ENCODE measurements at regions not wholly inside any gene's neighbourhood (a gene's known extent, or its start where the extent isn't known, plus 50 kb on each side); places are given as distances from the start of the nearest gene placed in this dataset.

DNA sequence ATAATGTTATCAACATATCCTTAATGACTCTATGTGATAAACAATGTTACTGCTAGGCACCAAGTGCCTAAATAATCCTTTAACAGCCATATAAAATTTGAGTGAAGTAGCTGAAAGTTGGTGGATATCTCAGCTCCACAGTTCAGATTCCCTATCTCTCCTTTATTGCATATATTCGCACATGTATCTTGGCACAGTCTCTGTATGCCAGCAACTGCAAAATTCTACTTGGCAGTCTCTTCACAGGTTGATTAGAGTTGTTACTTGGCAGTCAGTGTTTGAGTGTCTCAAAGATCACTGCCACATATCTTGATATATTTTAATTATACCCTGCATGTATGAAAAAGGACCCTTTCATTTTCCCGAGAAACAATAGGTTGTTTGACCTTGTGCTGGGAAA lies 879.3 kb downstream of the OLFM4 start:
- no TSS peak for BruUV-seq (replicated peaks)
- intact Hi-C loops (cut with micrococcal nuclease; ENCODE audit: unreplicated experiment): no loop called here
- DNase-seq (ENCODE audit: low read depth, low spot score) (no peak), ATAC-seq (no peak)
- H3K4me1 ChIP-seq (ENCODE audit: control insufficient read depth, insufficient read depth, low read length): no peaks in the 10 kb centered on the region
- CTCF ChIA-PET: no interaction called here
- no peaks in the 10 kb centered on the region for H3K27me3 ChIP-seq (ENCODE audit: control insufficient read depth, insufficient read depth, low read length)
- TF ChIP-seq, protein P1, sequence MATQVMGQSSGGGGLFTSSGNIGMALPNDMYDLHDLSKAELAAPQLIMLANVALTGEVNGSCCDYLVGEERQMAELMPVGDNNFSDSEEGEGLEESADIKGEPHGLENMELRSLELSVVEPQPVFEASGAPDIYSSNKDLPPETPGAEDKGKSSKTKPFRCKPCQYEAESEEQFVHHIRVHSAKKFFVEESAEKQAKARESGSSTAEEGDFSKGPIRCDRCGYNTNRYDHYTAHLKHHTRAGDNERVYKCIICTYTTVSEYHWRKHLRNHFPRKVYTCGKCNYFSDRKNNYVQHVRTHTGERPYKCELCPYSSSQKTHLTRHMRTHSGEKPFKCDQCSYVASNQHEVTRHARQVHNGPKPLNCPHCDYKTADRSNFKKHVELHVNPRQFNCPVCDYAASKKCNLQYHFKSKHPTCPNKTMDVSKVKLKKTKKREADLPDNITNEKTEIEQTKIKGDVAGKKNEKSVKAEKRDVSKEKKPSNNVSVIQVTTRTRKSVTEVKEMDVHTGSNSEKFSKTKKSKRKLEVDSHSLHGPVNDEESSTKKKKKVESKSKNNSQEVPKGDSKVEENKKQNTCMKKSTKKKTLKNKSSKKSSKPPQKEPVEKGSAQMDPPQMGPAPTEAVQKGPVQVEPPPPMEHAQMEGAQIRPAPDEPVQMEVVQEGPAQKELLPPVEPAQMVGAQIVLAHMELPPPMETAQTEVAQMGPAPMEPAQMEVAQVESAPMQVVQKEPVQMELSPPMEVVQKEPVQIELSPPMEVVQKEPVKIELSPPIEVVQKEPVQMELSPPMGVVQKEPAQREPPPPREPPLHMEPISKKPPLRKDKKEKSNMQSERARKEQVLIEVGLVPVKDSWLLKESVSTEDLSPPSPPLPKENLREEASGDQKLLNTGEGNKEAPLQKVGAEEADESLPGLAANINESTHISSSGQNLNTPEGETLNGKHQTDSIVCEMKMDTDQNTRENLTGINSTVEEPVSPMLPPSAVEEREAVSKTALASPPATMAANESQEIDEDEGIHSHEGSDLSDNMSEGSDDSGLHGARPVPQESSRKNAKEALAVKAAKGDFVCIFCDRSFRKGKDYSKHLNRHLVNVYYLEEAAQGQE (IDR thresholded peaks at IDR 0.05; ENCODE audit: insufficient read depth in 1 of 2, low read depth in 2 of 2, low read length in 1 of 2): no peak
- TF ChIP-seq POLR2AphosphoS5 (IDR thresholded peaks at IDR 0.05; ENCODE audit: low read depth, low read length): no peak
- TF ChIP-seq, protein P2, sequence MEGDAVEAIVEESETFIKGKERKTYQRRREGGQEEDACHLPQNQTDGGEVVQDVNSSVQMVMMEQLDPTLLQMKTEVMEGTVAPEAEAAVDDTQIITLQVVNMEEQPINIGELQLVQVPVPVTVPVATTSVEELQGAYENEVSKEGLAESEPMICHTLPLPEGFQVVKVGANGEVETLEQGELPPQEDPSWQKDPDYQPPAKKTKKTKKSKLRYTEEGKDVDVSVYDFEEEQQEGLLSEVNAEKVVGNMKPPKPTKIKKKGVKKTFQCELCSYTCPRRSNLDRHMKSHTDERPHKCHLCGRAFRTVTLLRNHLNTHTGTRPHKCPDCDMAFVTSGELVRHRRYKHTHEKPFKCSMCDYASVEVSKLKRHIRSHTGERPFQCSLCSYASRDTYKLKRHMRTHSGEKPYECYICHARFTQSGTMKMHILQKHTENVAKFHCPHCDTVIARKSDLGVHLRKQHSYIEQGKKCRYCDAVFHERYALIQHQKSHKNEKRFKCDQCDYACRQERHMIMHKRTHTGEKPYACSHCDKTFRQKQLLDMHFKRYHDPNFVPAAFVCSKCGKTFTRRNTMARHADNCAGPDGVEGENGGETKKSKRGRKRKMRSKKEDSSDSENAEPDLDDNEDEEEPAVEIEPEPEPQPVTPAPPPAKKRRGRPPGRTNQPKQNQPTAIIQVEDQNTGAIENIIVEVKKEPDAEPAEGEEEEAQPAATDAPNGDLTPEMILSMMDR (IDR thresholded peaks at IDR 0.05): no peak
- no peak for TF ChIP-seq SIN3A (IDR thresholded peaks at IDR 0.05; ENCODE audit: borderline replicate concordance, insufficient read depth, low read depth, low read length)
- H3K4me3 ChIP-seq (ENCODE audit: low read depth in 2 of 2, low read length in 2 of 2): no peak overlapping the region
- POLR2A ChIA-PET: no interaction called here
- no peaks in the 10 kb centered on the region for H3K36me3 ChIP-seq (ENCODE audit: control insufficient read depth, insufficient read depth, low read length)
- H3K27ac ChIP-seq (ENCODE audit: low read length): no peak overlapping the region
- H3K9me3 ChIP-seq (ENCODE audit: control insufficient read depth, insufficient read depth, low read depth, low read length): no peaks in the 10 kb centered on the region
- in situ Hi-C loops (cut with HindIII; ENCODE audit: low pct_unique_long_range_greater_than_20kb, low sequenced_read_pairs): no loop called here

DNA sequence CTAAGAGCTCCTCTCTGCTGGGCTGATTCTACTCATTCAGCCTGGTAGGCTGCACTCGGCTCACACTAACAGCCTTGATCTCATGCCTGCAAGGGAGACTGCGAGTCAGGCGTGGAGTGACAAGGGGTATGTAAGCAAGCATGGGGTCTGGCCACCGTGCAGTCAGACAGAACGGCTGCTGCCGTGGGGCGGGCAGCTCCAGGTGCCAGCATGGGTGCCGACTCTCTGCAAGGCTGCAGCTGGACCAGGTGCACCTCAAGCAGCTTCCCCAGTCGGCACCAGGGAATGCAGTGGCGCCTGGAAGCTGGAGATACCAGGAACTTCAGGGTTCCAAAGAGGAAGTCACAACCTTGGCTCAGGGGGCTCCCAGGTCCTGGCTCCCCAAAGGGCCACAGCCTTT lies 892.3 kb downstream of the OLFM4 start:
- Histone ChIP-seq H3K27ac (ENCODE audit: low read length) (no peak overlapping the region), H3K36me3 (ENCODE audit: control insufficient read depth, insufficient read depth, low read length) (no peaks in the 10 kb centered on the region), H3K4me3 (ENCODE audit: low read depth in 2 of 2, low read length in 2 of 2) (no peak overlapping the region), H3K27me3 (ENCODE audit: control insufficient read depth, insufficient read depth, low read length) (no peaks in the 10 kb centered on the region), H3K4me1 (ENCODE audit: control insufficient read depth, insufficient read depth, low read length) (no peaks in the 10 kb centered on the region), H3K9me3 (ENCODE audit: control insufficient read depth, insufficient read depth, low read depth, low read length) (no peaks in the 10 kb centered on the region)
- in situ Hi-C loops (cut with HindIII; ENCODE audit: low pct_unique_long_range_greater_than_20kb, low sequenced_read_pairs): no loop called here
- no peak for TF ChIP-seq SIN3A (IDR thresholded peaks at IDR 0.05; ENCODE audit: borderline replicate concordance, insufficient read depth, low read depth, low read length)
- no peak for TF ChIP-seq TCF7L2 (IDR thresholded peaks at IDR 0.05; ENCODE audit: low read depth, low read length)
- TF ChIP-seq, protein P1 (IDR thresholded peaks at IDR 0.05; ENCODE audit: insufficient read depth in 1 of 2, low read depth in 2 of 2, low read length in 1 of 2): no peak
- no peak for TF ChIP-seq POLR2AphosphoS5 (IDR thresholded peaks at IDR 0.05; ENCODE audit: low read depth, low read length)
- TF ChIP-seq, protein P2 (IDR thresholded peaks at IDR 0.05): no peak
- CTCF ChIA-PET: no interaction called here
- ATAC-seq (no peak), DNase-seq (ENCODE audit: low read depth, low spot score) (no peak)
- intact Hi-C loops (cut with micrococcal nuclease; ENCODE audit: unreplicated experiment): no loop called here
- no TSS peak for BruUV-seq (replicated peaks)
- POLR2A ChIA-PET: no interaction called here

Data from Panc1 (cell line).